GM18909 (cell line): ENCODE measurements at regions not wholly inside any gene's neighbourhood (a gene's known extent, or its start where the extent isn't known, plus 50 kb on each side); places are given as distances from the start of the nearest gene placed in this dataset.
"Not testable (repeated sequence)": the region's sequence is repeated elsewhere in the genome, so short reads cannot be mapped to it uniquely, and the experiment has no call there.

Experiments
- ATAC-seq: cut with Tn5 transposase; IDR thresholded peaks from one replicate; pipeline ENCODE4 v1.9.1; 2021; ENCODE audit warnings: mild to moderate bottlenecking; ENCODE audit not compliant: unreplicated experiment, poor library complexity

GRCh38 chr7:17075601-17076255 lies 193.9 kb upstream of the AGR3 start:
- no peak for ATAC-seq

- ATAC-seq: no peak
Measured at GRCh38 chr7:17078298-17078697, 196.5 kb upstream of the AGR3 start.

GRCh38 chr7:17083392-17084165 lies 201.8 kb upstream of the AGR3 start:
- ATAC-seq: no peak

GRCh38 chr7:17084166-17084475 lies 202.3 kb upstream of the AGR3 start:
- ATAC-seq: no peak

GRCh38 chr7:17085186-17085585 lies 203.4 kb upstream of the AGR3 start:
- ATAC-seq: no peak

- no peak for ATAC-seq
Measured at GRCh38 chr7:17086403-17086802, 204.6 kb upstream of the AGR3 start.

GRCh38 chr7:17090751-17091150 lies 207.7 kb upstream of the AHR start:
- ATAC-seq: no peak

GRCh38 chr7:17093461-17093860 lies 205.0 kb upstream of the AHR start:
- ATAC-seq: no peak

- ATAC-seq: no peak
Measured at GRCh38 chr7:17094963-17095574, 203.4 kb upstream of the AHR start.

- no peak for ATAC-seq
Measured at GRCh38 chr7:17095931-17096330, 202.5 kb upstream of the AHR start.

- peak; percentile 43 for ATAC-seq
Measured at GRCh38 chr7:17097668-17098297, 200.7 kb upstream of the AHR start.

- ATAC-seq: no peak
Measured at GRCh38 chr7:17098515-17098914, 199.9 kb upstream of the AHR start.

GRCh38 chr7:17099083-17099973 lies 199.1 kb upstream of the AHR start:
- no peak for ATAC-seq

- not testable (repeated sequence) for ATAC-seq
Measured at GRCh38 chr7:17099974-17100509, 198.4 kb upstream of the AHR start.

GRCh38 chr7:17101207-17101696 lies 197.2 kb upstream of the AHR start:
- no peak for ATAC-seq

- ATAC-seq: no peak
Measured at GRCh38 chr7:17103170-17103569, 195.3 kb upstream of the AHR start.

- ATAC-seq: no peak
Measured at GRCh38 chr7:17103984-17104383, 194.5 kb upstream of the AHR start.

- ATAC-seq: no peak
Measured at GRCh38 chr7:17104419-17104818, 194.0 kb upstream of the AHR start.

GRCh38 chr7:17105701-17106100 lies 192.8 kb upstream of the AHR start:
- no peak for ATAC-seq

GRCh38 chr7:17108049-17108584 lies 190.3 kb upstream of the AHR start:
- no peak for ATAC-seq
